ENCODE measurements at regions not wholly inside any gene's neighbourhood (a gene's known extent, or its start where the extent isn't known, plus 50 kb on each side); places are given as distances from the start of the nearest gene placed in this dataset.

- no peak overlapping the region for H3K27ac ChIP-seq (ENCODE audit: low read depth, low read length)
- H3K36me3 ChIP-seq (ENCODE audit: control insufficient read depth in 3 of 3, insufficient read depth in 3 of 3, low read length in 3 of 3), result no peaks in the 10 kb centered on the region
- H3K4me1 ChIP-seq (ENCODE audit: control insufficient read depth in 3 of 3, insufficient read depth in 3 of 3, low read length in 3 of 3), result no peaks in the 10 kb centered on the region
- no peak overlapping the region for H3K9ac ChIP-seq (ENCODE audit: low read depth in 1 of 3, low read length in 3 of 3)
- H3K27me3 ChIP-seq (ENCODE audit: control insufficient read depth in 3 of 3, insufficient read depth in 3 of 3, low read length in 3 of 3), result no peaks in the 10 kb centered on the region
- no peaks in the 10 kb centered on the region for H3K9me3 ChIP-seq (ENCODE audit: control insufficient read depth in 3 of 3, low read length in 3 of 3)
- H3K4me3 ChIP-seq (ENCODE audit: low read length in 3 of 3), result no peak overlapping the region
Measured at GRCh38 chr13:54633456-54633855, 1604.8 kb downstream of the OLFM4 start.

- H3K27me3 ChIP-seq (ENCODE audit: control insufficient read depth in 3 of 3, insufficient read depth in 3 of 3, low read length in 3 of 3), result no peaks in the 10 kb centered on the region
- no peak overlapping the region for H3K4me3 ChIP-seq (ENCODE audit: low read length in 3 of 3)
- no peak overlapping the region for H3K9ac ChIP-seq (ENCODE audit: low read depth in 1 of 3, low read length in 3 of 3)
- no peaks in the 10 kb centered on the region for H3K4me1 ChIP-seq (ENCODE audit: control insufficient read depth in 3 of 3, insufficient read depth in 3 of 3, low read length in 3 of 3)
- no peaks in the 10 kb centered on the region for H3K9me3 ChIP-seq (ENCODE audit: control insufficient read depth in 3 of 3, low read length in 3 of 3)
- H3K36me3 ChIP-seq (ENCODE audit: control insufficient read depth in 3 of 3, insufficient read depth in 3 of 3, low read length in 3 of 3), result no peaks in the 10 kb centered on the region
- no peak overlapping the region for H3K27ac ChIP-seq (ENCODE audit: low read depth, low read length)
Measured at GRCh38 chr13:54636231-54636630, 1607.6 kb downstream of the OLFM4 start.

GRCh38 chr13:54637366-54637765 is 1608.8 kb downstream of the OLFM4 start:
- no peak overlapping the region for H3K9ac ChIP-seq (ENCODE audit: low read depth in 1 of 3, low read length in 3 of 3)

GRCh38 chr13:54640719-54641118 is 1612.1 kb downstream of the OLFM4 start:
- Histone ChIP-seq H3K27ac (ENCODE audit: low read depth, low read length) (no peak overlapping the region), H3K36me3 (ENCODE audit: control insufficient read depth in 3 of 3, insufficient read depth in 3 of 3, low read length in 3 of 3) (no peaks in the 10 kb centered on the region)

More at GRCh38 chr13:54637366-54637765, 1608.8 kb downstream of the OLFM4 start:
- H3K27ac ChIP-seq (ENCODE audit: low read depth, low read length), result no peak overlapping the region
- H3K9me3 ChIP-seq (ENCODE audit: control insufficient read depth in 3 of 3, low read length in 3 of 3), result no peaks in the 10 kb centered on the region
- H3K4me3 ChIP-seq (ENCODE audit: low read length in 3 of 3), result no peak overlapping the region
- H3K27me3 ChIP-seq (ENCODE audit: control insufficient read depth in 3 of 3, insufficient read depth in 3 of 3, low read length in 3 of 3), result no peaks in the 10 kb centered on the region
- no peaks in the 10 kb centered on the region for H3K4me1 ChIP-seq (ENCODE audit: control insufficient read depth in 3 of 3, insufficient read depth in 3 of 3, low read length in 3 of 3)
- no peaks in the 10 kb centered on the region for H3K36me3 ChIP-seq (ENCODE audit: control insufficient read depth in 3 of 3, insufficient read depth in 3 of 3, low read length in 3 of 3)

GRCh38 chr13:54643863-54644262 is 1615.2 kb downstream of the OLFM4 start:
- Histone ChIP-seq H3K4me1 (ENCODE audit: control insufficient read depth in 3 of 3, insufficient read depth in 3 of 3, low read length in 3 of 3) (no peaks in the 10 kb centered on the region), H3K9me3 (ENCODE audit: control insufficient read depth in 3 of 3, low read length in 3 of 3) (no peaks in the 10 kb centered on the region), H3K4me3 (ENCODE audit: low read length in 3 of 3) (no peak overlapping the region), H3K27ac (ENCODE audit: low read depth, low read length) (no peak overlapping the region), H3K9ac (ENCODE audit: low read depth in 1 of 3, low read length in 3 of 3) (no peak overlapping the region), H3K36me3 (ENCODE audit: control insufficient read depth in 3 of 3, insufficient read depth in 3 of 3, low read length in 3 of 3) (no peaks in the 10 kb centered on the region), H3K27me3 (ENCODE audit: control insufficient read depth in 3 of 3, insufficient read depth in 3 of 3, low read length in 3 of 3) (no peaks in the 10 kb centered on the region)

More at GRCh38 chr13:54640719-54641118, 1612.1 kb downstream of the OLFM4 start:
- Histone ChIP-seq H3K4me3 (ENCODE audit: low read length in 3 of 3) (no peak overlapping the region), H3K4me1 (ENCODE audit: control insufficient read depth in 3 of 3, insufficient read depth in 3 of 3, low read length in 3 of 3) (no peaks in the 10 kb centered on the region), H3K27me3 (ENCODE audit: control insufficient read depth in 3 of 3, insufficient read depth in 3 of 3, low read length in 3 of 3) (no peaks in the 10 kb centered on the region), H3K9me3 (ENCODE audit: control insufficient read depth in 3 of 3, low read length in 3 of 3) (no peaks in the 10 kb centered on the region), H3K9ac (ENCODE audit: low read depth in 1 of 3, low read length in 3 of 3) (no peak overlapping the region)

GRCh38 chr13:54647275-54647674 is 1618.7 kb downstream of the OLFM4 start:
- Histone ChIP-seq H3K4me1 (ENCODE audit: control insufficient read depth in 3 of 3, insufficient read depth in 3 of 3, low read length in 3 of 3) (no peaks in the 10 kb centered on the region), H3K36me3 (ENCODE audit: control insufficient read depth in 3 of 3, insufficient read depth in 3 of 3, low read length in 3 of 3) (no peaks in the 10 kb centered on the region), H3K27ac (ENCODE audit: low read depth, low read length) (no peak overlapping the region), H3K9me3 (ENCODE audit: control insufficient read depth in 3 of 3, low read length in 3 of 3) (no peaks in the 10 kb centered on the region), H3K27me3 (ENCODE audit: control insufficient read depth in 3 of 3, insufficient read depth in 3 of 3, low read length in 3 of 3) (no peaks in the 10 kb centered on the region), H3K9ac (ENCODE audit: low read depth in 1 of 3, low read length in 3 of 3) (no peak overlapping the region), H3K4me3 (ENCODE audit: low read length in 3 of 3) (no peak overlapping the region)

GRCh38 chr13:54657588-54657987 is 1629.0 kb downstream of the OLFM4 start:
- no peaks in the 10 kb centered on the region for H3K4me1 ChIP-seq (ENCODE audit: control insufficient read depth in 3 of 3, insufficient read depth in 3 of 3, low read length in 3 of 3)
- H3K9ac ChIP-seq (ENCODE audit: low read depth in 1 of 3, low read length in 3 of 3), result no peak overlapping the region
- H3K36me3 ChIP-seq (ENCODE audit: control insufficient read depth in 3 of 3, insufficient read depth in 3 of 3, low read length in 3 of 3), result no peaks in the 10 kb centered on the region
- H3K27me3 ChIP-seq (ENCODE audit: control insufficient read depth in 3 of 3, insufficient read depth in 3 of 3, low read length in 3 of 3), result no peaks in the 10 kb centered on the region
- no peak overlapping the region for H3K4me3 ChIP-seq (ENCODE audit: low read length in 3 of 3)
- no peaks in the 10 kb centered on the region for H3K9me3 ChIP-seq (ENCODE audit: control insufficient read depth in 3 of 3, low read length in 3 of 3)
- H3K27ac ChIP-seq (ENCODE audit: low read depth, low read length), result no peak overlapping the region

GRCh38 chr13:54658771-54659170 is 1630.2 kb downstream of the OLFM4 start:
- Histone ChIP-seq H3K4me1 (ENCODE audit: control insufficient read depth in 3 of 3, insufficient read depth in 3 of 3, low read length in 3 of 3) (no peaks in the 10 kb centered on the region), H3K9me3 (ENCODE audit: control insufficient read depth in 3 of 3, low read length in 3 of 3) (no peaks in the 10 kb centered on the region)

GRCh38 chr13:54660277-54660676 is 1631.7 kb downstream of the OLFM4 start:
- H3K27me3 ChIP-seq (ENCODE audit: control insufficient read depth in 3 of 3, insufficient read depth in 3 of 3, low read length in 3 of 3), result no peaks in the 10 kb centered on the region
- no peak overlapping the region for H3K27ac ChIP-seq (ENCODE audit: low read depth, low read length)
- H3K9me3 ChIP-seq (ENCODE audit: control insufficient read depth in 3 of 3, low read length in 3 of 3), result no peaks in the 10 kb centered on the region
- H3K36me3 ChIP-seq (ENCODE audit: control insufficient read depth in 3 of 3, insufficient read depth in 3 of 3, low read length in 3 of 3), result no peaks in the 10 kb centered on the region
- H3K4me3 ChIP-seq (ENCODE audit: low read length in 3 of 3), result no peak overlapping the region
- H3K4me1 ChIP-seq (ENCODE audit: control insufficient read depth in 3 of 3, insufficient read depth in 3 of 3, low read length in 3 of 3), result no peaks in the 10 kb centered on the region
- H3K9ac ChIP-seq (ENCODE audit: low read depth in 1 of 3, low read length in 3 of 3), result no peak overlapping the region

More at GRCh38 chr13:54658771-54659170, 1630.2 kb downstream of the OLFM4 start:
- Histone ChIP-seq H3K9ac (ENCODE audit: low read depth in 1 of 3, low read length in 3 of 3) (no peak overlapping the region), H3K36me3 (ENCODE audit: control insufficient read depth in 3 of 3, insufficient read depth in 3 of 3, low read length in 3 of 3) (no peaks in the 10 kb centered on the region), H3K27ac (ENCODE audit: low read depth, low read length) (no peak overlapping the region), H3K27me3 (ENCODE audit: control insufficient read depth in 3 of 3, insufficient read depth in 3 of 3, low read length in 3 of 3) (no peaks in the 10 kb centered on the region), H3K4me3 (ENCODE audit: low read length in 3 of 3) (no peak overlapping the region)

GRCh38 chr13:54676526-54677113 is 1648.0 kb downstream of the OLFM4 start:
- Histone ChIP-seq H3K9ac (ENCODE audit: low read depth in 1 of 3, low read length in 3 of 3) (no peak overlapping the region), H3K9me3 (ENCODE audit: control insufficient read depth in 3 of 3, low read length in 3 of 3) (no peaks in the 10 kb centered on the region), H3K4me1 (ENCODE audit: control insufficient read depth in 3 of 3, insufficient read depth in 3 of 3, low read length in 3 of 3) (no peaks in the 10 kb centered on the region), H3K36me3 (ENCODE audit: control insufficient read depth in 3 of 3, insufficient read depth in 3 of 3, low read length in 3 of 3) (no peaks in the 10 kb centered on the region), H3K4me3 (ENCODE audit: low read length in 3 of 3) (no peak overlapping the region), H3K27ac (ENCODE audit: low read depth, low read length) (no peak overlapping the region), H3K27me3 (ENCODE audit: control insufficient read depth in 3 of 3, insufficient read depth in 3 of 3, low read length in 3 of 3) (no peaks in the 10 kb centered on the region)

All from skeletal muscle tissue (tissue), 3 donors.